C4-2B (cell line): ENCODE measurements at regions not wholly inside any gene's neighbourhood (a gene's known extent, or its start where the extent isn't known, plus 50 kb on each side); places are given as distances from the start of the nearest gene placed in this dataset.
A peak's percentile ranks its signal among the peaks of the same experiment; 100 is the strongest.

ENCODE experiments used
- H3K27ac ChIP-seq: fragments of 450-650 bp; 2 replicates; pipeline ENCODE4 v1.5.1; 2017
- ZFX ChIP-seq: fragments of 450-650 bp; IDR thresholded peaks from 2 replicates; pipeline ENCODE4 v1.6.1; 2017
- TF ChIP-seq, protein P1 (sequence below): fragments of 450-650 bp; conservative IDR thresholded peaks from 2 replicates; pipeline ENCODE4 v1.5.1; 2017; ENCODE audit warnings: mild to moderate bottlenecking

DNA sequence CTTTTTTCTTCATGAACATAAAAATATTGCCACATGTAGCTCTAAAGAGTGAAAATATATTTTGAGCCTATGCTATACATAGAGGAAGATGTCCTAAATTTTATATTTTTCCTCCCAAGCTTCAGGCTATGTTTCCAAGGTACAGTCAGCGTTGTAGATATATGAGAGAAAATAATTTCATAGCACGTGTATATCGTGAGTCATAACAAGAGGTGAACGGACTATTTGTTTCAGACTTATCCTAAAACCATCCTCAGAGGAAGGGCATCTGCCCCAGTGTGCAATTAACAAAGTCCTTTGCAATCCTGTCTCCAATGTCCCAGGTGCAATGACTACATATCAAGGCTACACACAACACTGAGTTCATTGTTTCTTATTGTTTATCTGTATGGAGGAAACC lies 177.3 kb upstream of the ARRDC4 start:
- TF ChIP-seq, protein P1, sequence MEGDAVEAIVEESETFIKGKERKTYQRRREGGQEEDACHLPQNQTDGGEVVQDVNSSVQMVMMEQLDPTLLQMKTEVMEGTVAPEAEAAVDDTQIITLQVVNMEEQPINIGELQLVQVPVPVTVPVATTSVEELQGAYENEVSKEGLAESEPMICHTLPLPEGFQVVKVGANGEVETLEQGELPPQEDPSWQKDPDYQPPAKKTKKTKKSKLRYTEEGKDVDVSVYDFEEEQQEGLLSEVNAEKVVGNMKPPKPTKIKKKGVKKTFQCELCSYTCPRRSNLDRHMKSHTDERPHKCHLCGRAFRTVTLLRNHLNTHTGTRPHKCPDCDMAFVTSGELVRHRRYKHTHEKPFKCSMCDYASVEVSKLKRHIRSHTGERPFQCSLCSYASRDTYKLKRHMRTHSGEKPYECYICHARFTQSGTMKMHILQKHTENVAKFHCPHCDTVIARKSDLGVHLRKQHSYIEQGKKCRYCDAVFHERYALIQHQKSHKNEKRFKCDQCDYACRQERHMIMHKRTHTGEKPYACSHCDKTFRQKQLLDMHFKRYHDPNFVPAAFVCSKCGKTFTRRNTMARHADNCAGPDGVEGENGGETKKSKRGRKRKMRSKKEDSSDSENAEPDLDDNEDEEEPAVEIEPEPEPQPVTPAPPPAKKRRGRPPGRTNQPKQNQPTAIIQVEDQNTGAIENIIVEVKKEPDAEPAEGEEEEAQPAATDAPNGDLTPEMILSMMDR, result no peak
- no peak for TF ChIP-seq ZFX

GRCh38 chr15:97786741-97787140 lies 173.8 kb upstream of the ARRDC4 start:
- H3K27ac ChIP-seq, result no peak overlapping the region
- no peak for TF ChIP-seq ZFX
- TF ChIP-seq, protein P1, result no peak

More for the DNA sequence above, 177.3 kb upstream of the ARRDC4 start:
- H3K27ac ChIP-seq, result no peak overlapping the region

GRCh38 chr15:97790180-97790579 lies 170.3 kb upstream of the ARRDC4 start:
- H3K27ac ChIP-seq, result no peak overlapping the region
- TF ChIP-seq ZFX, result no peak

DNA sequence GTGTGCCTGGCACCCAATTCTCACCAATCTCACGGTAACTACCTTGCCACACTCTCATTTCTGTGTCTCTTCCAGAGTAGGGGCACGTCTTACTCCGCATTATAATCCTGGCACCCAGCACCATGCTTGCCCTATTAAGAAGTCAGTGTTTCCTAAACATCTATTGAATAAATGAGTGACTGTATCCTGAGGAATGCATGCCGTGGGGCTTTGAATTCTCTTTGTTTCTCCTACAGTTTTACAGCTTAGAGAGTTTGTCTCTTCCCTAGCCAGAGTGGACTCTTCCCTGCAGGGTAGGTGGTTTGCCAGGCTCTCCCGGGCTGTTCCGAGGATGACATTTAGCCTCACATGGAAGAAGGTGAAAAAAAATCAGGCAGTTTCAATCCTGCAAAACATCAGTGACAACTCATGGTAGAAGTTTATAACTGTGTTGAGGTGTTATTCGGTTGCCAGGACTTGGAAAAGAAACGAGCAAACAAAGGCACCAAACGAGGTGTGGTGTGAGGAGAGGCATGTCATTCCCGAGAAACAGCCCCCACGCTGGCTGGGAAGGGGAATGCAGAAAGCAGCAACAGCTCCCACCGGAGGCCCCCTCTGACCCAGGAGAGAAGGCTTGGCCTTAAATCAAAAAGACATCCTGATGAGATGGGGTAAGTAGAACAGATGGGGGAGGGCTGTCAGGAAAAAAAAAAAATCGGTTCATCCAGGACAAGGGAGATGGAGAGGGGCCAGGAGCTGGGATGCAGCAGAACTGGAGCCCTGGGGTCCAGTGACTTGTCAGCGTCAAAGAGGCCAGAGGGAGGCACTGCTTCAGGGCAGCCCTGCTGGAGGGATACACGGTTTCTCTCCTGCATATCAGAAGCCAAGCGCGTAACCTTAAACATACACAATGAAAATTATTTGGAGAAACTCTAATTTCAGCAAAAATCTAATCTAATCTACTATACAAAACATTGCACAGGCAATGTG lies 168.4 kb upstream of the ARRDC4 start:
- no peak for TF ChIP-seq ZFX
- TF ChIP-seq, protein P1, result no peak
- no peak overlapping the region for H3K27ac ChIP-seq

DNA sequence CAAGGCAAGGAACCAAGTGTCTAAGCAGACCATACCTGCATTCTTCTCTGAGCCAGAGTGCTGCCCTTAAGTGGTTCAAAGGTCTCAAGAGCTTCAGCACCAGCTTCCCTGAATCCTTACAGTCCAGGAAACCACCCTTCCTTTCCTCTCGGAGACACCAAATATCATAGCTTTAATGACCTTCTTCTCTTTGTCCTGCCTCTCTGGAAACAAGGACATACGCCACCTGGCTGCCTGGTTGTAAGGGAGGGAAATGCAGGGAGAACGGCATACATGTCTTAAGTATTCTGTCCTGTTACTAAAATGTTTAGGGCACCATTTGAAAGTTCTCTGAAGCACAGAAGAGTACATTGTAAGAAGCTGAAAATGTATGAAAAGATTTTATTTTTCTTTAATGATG lies 155.6 kb upstream of the ARRDC4 start:
- no peak for TF ChIP-seq ZFX
- TF ChIP-seq, protein P1, result peak; percentile 18
- H3K27ac ChIP-seq, result no peak overlapping the region

- no peak for TF ChIP-seq ZFX
- TF ChIP-seq, protein P1, result no peak
- H3K27ac ChIP-seq, result no peak overlapping the region
Measured at GRCh38 chr15:97806766-97807165, 153.7 kb upstream of the ARRDC4 start.

DNA sequence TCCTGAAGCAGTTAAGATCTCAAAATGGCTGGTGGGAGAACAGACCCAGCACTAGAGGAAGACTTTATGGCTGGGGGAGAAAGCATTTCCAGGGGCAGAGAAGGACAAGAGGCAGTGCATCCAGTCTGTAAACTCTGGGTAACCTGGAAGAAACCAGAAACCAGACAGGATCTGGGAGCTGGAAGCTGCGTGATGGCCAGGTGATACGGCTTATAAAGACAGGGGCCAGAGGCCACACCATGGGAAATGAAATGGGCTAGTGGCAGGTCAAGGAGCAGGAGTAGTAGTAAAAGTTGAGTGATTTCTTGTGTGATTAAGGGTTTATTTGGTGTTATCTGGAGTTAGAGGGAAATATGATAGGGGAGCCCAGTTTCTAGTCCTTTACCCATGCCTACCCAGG lies 144.7 kb upstream of the ARRDC4 start:
- TF ChIP-seq, protein P1, result no peak
- no peak for TF ChIP-seq ZFX
- H3K27ac ChIP-seq, result no peak overlapping the region
